NCI-H1105 treated with DMSO at 0.1 percent for 48 hours (cell line): ENCODE measurements at regions not wholly inside any gene's neighbourhood (a gene's known extent, or its start where the extent isn't known, plus 50 kb on each side); places are given as distances from the start of the nearest gene placed in this dataset.
"Not testable (repeated sequence)": the region's sequence is repeated elsewhere in the genome, so short reads cannot be mapped to it uniquely, and the experiment has no call there.

Source experiments
- DNase-seq: peaks from one replicate; lab custom pipeline; 2025; lab: John Stamatoyannopoulos, UW

DNA sequence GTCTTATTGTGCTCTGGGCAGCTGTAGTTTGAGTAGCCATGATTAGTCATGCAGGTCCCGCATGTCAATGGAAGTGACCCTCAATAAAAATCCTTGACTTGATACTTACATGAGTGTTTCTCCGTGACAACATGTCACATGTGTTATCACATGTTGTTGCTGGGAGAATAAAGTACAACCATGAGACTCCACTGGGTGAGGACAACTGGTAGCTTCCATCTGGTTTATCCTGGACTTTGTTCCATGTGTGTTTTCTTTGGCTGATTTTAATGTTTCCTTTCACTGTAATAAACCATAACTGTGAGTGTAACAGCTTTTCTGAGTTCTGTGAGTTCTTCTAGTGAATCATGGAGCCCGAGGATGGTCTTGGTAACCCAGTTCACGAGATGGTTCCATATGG is 63.1 kb upstream of the NDN start:
- no peak for DNase-seq

- no peak for DNase-seq
Measured at GRCh38 chr15:23750776-23751175, 63.7 kb upstream of the NDN start.

DNA sequence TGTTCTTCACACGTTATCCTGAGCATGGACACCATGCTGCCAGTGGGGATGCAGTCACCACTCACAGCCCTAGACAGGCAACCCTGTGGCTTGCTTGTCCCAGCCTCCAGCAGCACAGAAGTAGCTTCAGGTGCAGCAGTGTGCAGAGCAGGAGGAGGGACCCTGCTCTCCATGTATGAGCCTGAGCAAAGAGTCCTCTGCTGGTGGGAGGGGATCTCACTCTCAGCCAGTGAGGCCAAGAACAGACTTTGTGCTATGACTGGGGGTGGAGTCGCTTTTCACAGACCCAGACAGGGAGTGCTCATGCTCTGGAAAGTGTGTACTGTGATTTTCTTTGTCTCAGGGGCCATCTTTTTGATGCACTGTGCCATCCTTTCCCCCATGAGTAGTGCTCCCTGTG is 66.1 kb upstream of the NDN start:
- DNase-seq = no peak

DNA sequence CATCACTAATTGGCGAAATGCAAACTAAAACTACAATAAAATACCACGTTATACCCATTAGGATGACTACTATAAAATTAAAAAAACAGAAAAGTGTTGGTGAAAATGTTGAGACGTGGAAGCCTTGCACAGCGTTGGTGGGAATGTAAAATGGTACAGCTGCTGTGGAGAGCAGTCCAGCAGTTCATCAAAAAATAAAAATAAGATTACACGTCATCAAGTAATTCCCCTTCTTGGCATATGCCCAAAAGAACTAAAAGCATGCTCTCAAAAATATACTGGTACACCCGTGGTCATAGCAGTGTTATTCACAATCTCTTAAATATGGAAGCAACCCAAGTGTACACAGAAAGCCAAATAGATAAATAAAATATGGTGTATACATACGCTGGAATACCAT is 71.8 kb upstream of the NDN start:
- DNase-seq = no peak

- no peak for DNase-seq
Measured at GRCh38 chr15:23760024-23760423, 72.9 kb upstream of the NDN start.

GRCh38 chr15:23761386-23761785 is 74.3 kb upstream of the NDN start:
- DNase-seq = no peak

DNA sequence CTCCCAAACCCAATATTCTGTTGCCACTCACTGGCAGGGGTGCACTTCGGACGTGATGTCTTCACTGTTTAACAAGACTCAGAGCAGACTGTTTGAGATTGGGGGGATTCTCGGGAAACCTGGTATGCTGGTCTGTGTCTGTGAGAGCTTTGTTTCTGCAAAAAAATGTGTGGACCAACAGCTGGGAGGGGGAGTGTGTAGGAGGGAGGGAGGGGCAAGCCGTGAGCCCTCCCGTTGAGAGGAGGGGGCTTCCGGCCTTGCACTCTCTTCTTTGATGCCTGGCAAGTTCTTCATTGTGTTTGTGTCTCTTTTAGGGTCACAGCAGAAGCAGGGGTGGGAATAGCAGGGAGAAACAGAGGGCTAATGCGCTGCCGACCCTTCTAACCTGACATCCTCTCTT is 74.9 kb upstream of the NDN start:
- DNase-seq = no peak

DNA sequence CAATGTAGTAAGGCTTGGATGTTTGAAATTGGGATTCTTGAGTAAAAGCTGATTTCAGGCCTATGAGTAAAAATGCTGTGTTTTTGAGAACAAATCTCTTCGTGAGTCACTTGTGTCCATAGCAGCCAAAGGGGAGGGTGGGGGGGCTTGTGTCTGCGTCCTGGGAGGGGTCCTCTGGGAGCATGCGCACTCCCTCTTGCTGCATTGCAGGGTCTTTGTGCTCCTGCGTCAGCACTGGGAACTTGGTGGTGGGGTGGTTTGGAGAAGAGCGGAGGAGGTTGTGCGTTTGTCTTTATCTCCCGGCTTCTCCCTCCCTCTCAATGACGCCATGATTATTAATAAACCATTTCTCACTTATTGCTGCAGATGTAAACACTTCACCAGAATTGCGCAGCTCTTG is 75.9 kb upstream of the NDN start:
- no peak for DNase-seq

DNA sequence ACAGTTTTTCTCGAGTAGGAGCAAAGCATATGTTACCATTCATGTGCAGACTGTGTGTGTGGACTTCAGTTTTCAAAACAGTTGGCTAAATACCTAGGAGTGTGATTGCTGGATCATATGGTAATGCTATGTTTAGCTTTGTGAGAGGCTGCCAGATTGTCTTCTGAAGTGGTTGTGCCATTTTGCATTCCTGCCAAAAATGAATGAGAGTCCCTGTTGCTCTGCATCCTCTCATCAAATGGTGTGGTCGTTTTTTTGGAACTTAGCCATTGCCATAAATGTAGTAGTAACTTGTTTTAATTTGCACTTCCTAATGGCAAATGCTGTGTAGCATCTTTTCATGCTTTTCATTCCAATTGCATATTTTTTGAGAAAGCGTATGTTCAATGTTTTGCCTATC is 77.2 kb upstream of the NDN start:
- DNase-seq = no peak

DNA sequence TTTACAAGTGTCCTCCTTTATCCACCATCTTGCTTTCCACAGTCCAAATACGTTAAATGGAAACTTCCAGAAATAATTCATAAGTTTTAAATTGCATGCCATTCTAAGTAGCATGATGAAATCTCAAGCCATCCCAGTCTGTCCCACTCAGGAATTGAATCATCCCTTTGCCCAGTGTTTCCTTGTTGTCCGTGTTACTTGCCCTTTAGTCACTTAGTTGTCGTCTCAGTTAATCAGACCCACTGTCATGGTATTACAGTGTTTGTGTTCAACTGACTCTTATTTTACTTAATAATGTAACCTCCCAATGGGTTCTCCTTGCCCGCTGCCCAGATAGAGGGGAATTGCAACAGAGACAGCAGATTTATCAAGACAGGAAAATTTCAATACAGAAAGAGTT is 77.6 kb upstream of the NDN start:
- no peak for DNase-seq

- not testable (repeated sequence) for DNase-seq
Measured at GRCh38 chr15:23766779-23767178, 79.7 kb upstream of the NDN start.

GRCh38 chr15:23773093-23773492 is 86.0 kb upstream of the NDN start:
- no peak for DNase-seq

DNA sequence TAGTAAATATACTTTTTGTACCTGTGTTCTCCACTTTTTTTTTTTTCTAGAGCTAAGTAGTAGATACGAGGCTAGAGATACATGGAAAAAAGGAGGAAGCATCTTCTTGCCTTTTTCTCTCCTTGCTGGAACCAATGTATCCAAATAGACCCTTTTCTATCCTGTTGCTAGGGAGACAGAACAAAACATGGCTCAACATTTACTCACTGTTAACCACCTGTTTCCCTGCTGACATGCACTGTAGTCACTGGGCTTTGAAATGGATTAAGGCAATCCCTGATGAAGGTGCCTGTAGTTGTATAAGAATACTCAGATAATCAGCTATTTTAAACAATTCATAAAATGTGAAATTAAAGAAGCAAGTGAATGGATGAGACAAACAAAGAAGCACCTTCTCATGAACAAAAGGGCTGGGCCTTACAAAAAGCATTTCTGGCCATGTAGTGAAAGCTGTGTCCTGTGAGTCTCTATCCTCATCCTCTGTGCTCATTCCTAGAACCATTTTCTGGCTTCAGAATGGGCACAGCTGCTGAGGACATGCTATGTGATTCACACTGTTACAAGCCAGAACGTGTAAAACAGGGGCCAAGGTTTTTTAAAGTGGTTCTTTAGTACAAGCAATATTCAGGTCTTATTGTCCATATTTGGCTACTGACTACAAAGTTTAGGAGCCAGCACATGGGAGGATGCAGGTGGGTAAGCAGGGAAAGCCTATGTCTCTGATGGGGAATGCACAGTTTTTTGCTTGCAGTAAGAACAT is 100.4 kb upstream of the NDN start:
- DNase-seq = no peak

DNA sequence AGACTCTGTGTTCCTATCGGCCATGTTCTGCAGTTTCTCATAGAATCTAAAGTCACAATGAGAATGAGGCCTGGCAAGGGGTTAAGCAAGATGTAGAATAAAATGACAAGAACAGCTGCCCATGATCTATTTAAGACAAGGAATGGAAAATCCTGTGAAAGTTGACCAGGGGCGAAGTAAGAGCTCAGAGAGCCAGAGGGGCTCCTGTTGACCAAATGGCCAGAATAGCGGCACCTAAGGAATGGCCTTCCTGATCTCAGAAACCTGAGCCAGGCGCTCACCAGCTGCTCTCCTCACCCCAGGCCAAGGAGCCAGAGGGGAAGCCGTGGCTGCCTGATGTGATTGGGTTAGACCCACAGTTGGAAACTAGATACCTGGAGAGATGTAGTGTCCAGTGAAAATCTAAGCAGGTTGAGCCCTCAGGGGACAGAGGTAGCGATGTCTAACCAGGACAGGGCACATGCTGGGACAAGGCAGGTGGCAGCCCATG is 106.1 kb upstream of the NDN start:
- no peak for DNase-seq

- DNase-seq = no peak
Measured at GRCh38 chr15:23797747-23798446, 110.8 kb upstream of the NDN start.

DNA sequence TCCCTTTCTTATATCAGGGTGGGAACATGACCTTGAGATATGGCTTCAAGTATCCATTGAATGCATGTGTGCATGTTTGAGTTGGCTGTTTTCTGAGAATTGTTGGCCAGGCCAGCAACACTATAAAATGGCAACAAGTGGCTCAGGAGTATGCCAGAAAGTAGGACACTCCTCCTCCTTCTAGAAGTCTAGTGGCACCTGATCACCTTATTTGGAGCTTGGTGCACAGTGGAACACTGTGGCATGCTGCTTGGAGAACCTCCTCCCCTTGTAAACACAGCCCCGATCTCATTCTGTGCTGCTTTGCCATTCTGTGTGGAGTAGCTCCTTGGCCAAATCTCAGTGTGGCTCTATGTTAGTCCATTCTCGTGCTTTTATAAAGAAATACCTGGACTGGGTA is 114.8 kb upstream of the NDN start:
- no peak for DNase-seq

- DNase-seq = not testable (repeated sequence)
Measured at GRCh38 chr15:23802896-23803435, 115.9 kb upstream of the NDN start.

DNA sequence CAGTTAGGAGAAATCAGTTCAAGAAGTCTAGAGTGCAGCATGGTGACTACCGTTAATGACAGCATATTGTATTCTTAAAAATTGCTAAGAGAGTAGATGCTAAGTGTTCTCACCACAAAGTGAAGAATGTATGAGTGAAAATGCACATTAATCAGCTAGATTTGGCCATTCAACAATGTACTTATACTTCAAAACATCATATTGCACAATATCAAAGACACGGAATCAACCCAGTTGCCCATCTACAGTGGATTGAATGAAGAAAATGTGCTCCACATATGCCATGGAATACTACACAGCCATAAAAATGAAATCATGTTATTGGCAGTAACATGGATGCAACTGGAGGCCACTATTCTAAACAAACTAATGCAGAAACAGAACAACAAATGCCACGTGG is 119.9 kb upstream of the NDN start:
- no peak for DNase-seq

GRCh38 chr15:23823508-23823907 is 136.4 kb upstream of the NDN start:
- DNase-seq = no peak

DNA sequence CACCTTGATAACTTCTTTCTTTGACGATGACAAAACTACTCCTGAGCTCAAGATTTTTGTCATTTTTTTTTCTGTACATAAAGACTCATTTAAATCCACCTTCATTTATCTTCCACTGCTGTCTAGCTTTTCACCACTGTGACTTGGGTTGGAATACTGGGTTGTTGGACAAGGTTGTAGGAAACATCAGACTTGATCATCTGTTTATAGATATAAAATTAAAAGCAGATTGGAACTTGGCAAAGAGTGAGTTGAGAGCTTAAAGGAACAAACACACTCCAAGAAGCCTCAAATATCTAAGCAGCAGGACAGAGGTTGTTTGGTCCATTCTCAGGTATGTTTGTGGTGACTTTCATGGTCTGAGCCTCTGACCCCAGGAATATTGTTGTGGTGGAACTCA is 141.7 kb upstream of the NDN start:
- DNase-seq = no peak

GRCh38 chr15:23835953-23836352 is 148.8 kb upstream of the NDN start:
- DNase-seq = no peak

DNA sequence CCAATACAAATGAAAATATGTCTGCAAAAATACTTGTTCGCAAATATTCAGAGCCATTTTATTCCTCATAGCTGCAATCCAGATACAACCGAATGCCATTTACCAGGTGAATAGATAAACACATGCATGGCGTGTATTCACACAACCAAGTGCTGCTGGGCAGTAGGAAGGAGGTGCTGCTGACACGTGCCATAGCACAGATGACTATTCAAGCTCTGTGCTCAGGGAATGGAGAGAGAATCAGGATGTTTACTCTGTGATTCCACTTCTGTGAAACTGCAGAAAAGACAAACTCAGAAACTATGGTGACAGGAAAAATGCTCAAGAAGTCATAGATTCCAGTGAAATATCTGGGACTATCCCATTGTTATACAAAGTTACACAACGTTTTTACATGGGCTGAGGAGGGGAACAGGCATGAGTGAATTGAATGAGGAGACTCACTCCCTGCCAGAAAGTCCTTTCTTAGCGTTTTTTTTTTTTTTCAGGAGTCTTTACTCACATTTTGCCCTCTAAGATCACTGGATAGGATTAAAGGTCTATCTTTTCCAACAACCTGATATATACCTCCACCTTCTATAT is 152.9 kb upstream of the NDN start:
- DNase-seq = no peak

GRCh38 chr15:23846218-23846617 is 159.1 kb upstream of the NDN start:
- DNase-seq = no peak
